GM10266 (cell line): ENCODE measurements at regions not wholly inside any gene's neighbourhood (a gene's known extent, or its start where the extent isn't known, plus 50 kb on each side); places are given as distances from the start of the nearest gene placed in this dataset.

Source experiments
- DNase-seq: peaks from one replicate; pipeline ENCODE4 v3.0.0; 2012; ENCODE audit errors: extremely low spot score
- TF ChIP-seq, protein P1 (sequence below): IDR thresholded peaks from 2 replicates; pipeline ENCODE4 v1.5.1; 2012; ENCODE audit warnings: mild to moderate bottlenecking, low read depth; ENCODE audit not compliant: control insufficient read depth, insufficient read depth; ENCODE audit errors: missing control alignments

DNA sequence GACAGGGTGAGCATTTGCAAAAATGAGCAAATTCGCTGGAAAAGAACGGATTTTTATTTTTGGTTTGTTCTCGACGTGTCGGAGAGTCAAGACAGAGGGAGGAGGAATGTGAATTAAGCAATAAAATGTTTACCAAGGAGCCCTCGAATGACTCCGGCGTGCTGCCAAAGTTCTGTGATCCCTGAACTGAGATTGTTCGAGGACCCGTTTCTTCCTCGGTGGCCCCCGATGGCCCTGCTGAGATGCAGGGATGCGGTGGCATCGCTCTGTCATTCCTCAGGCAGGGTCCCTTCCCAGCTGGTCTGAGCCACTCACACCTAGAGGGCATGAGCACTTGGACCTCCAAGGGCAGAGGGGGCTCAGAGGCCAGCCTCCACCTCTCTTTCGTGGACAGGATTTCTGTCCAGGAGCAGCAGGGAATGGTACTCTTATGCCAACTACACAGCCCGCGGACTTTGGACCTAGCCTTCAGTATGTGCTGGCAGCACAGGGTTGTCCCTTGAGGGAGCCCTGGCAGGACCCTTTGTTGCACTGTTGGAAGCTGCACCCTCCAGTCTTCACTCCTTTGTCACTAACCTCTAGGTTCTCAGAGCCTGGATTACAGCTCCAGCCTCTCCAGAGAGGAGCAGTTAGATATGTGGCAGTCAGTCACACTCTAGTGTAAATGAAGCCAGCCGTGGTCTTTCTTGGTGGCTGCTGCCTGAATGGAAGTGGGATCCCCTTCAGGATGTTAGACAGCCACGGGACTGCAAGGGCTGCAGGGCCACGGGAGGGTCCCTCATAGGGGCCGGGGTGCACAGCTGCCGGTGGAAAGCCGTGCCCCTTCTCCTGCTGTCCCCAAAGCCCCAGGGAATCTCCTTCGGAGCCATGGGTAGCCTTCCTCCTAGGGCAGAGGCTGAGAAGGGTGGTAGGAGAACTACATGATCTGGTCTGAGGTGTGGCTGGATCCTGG is 109.4 kb upstream of the ANO1 start:
- TF ChIP-seq, protein P1, sequence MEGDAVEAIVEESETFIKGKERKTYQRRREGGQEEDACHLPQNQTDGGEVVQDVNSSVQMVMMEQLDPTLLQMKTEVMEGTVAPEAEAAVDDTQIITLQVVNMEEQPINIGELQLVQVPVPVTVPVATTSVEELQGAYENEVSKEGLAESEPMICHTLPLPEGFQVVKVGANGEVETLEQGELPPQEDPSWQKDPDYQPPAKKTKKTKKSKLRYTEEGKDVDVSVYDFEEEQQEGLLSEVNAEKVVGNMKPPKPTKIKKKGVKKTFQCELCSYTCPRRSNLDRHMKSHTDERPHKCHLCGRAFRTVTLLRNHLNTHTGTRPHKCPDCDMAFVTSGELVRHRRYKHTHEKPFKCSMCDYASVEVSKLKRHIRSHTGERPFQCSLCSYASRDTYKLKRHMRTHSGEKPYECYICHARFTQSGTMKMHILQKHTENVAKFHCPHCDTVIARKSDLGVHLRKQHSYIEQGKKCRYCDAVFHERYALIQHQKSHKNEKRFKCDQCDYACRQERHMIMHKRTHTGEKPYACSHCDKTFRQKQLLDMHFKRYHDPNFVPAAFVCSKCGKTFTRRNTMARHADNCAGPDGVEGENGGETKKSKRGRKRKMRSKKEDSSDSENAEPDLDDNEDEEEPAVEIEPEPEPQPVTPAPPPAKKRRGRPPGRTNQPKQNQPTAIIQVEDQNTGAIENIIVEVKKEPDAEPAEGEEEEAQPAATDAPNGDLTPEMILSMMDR = no peak
- DNase-seq = no peak

DNA sequence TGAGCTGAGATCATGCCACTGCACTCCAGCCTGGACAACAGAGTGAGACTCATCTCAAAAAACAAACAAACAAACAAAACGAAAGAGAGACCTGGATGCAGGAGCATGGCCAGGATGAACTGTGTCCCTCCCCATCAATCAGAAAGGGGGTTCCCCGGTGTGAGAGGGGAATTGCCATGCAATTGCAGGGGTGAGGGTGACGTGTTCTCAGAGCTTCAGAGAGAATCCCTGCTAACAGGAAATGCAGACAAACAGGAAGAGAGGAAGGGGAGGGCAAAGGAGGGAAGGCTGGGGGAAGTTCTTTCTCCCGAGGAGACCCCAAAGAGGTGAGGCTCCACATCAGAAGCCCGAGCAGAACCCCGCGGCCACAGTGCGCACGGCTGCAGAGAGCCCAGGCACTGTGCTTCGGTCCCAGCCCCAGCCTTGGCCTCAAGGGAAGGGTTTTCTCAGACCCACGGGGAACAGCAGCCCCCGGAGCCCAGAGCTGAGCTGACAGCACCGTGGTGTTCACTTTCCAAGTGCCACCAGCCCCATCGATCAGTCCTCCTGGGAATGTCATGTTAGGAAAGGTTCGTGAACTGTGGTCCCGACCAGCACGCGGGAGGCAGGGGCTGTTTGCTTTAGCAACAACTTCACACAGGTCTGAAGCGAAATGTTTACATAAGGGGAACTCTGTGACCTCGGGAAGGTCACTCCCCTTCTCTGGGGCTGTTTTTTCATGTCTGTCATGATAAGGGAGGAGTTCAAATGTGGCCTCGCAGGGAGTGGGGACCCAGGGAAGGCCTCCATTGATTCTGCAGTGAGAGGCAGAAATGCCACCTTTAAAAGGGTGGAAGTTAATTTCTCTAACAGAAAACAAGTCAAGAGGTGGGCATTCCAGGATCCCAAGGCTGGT is 108.0 kb upstream of the ANO1 start:
- DNase-seq = peak; percentile 47
- TF ChIP-seq, protein P1 = no peak

DNA sequence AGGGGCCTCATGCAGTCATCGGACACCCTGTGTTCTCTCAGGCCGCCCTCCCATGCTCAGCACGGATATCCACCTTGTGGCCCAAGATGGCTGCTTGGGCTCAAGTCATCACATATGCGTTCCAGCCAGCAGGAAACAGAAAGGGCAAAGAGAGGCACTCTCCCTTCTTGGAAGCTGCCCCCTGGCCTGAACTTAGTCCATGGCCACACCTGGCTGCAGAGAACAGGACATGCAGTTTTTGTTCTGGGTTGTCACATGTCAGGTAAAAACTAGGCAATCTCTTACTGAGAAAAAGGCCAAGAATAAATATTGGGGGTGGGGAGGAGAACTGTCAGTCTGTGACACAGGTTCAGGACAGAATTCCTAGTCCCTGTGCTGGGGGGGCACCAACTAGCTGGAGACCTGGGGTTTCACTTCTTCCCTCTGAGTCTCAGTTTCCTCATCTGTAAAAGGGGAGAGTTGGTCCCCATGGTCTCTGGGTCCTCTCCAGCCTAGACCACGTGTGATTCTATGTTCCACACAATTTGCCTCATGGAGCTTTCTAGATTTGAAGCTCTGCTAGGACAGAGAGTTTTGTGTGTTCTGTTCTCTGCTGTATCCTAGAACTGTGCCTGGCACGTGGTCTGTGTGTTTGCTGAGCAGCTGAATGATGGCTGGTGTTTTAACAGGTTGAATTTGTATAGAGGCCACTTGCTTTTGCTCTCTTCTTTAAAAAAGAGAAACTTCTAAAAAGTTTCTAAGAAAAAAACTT is 107.2 kb upstream of the ANO1 start:
- DNase-seq = no peak
- TF ChIP-seq, protein P1 = no peak

DNA sequence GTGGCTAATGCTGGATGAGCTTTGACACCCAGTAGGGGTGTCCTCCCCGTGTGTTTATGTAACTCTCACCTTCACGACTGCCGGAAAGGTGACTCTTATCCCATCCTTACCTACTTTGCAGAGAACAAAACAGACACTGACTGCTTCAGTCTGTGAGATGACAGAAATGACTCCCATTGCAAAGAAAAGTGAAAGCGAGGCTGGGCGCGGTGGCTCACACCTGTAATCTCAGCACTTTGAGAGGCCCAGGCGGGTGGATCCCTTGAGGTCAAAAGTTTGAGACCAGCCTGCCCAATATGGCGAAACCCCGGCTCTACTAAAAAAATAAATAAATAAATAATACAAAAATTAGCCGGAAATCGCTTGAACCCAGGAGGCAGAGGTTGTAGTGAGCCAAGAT is 106.4 kb upstream of the ANO1 start:
- DNase-seq = no peak
- TF ChIP-seq, protein P1 = no peak

DNA sequence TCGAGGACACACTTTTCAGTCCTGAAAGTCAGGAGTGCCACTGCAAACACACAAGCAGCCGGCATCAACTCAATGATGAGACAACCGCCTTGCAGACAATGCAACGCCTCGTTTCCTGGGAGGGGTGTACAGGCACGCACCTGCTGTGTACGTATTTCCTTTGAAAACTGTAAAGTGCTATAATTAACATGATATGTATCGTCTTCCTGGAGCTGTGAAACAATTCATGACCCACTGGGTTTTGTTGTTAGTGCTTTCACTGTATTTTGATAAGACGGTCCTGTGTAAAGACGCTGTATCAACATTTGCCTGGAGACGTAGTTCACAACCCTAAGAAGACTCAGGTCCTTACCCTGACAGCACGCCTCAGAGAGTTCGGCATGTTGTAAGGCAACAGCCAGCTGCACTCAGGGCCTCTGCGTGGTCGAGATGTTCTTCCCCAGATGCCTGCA is 105.7 kb upstream of the ANO1 start:
- DNase-seq = no peak
- TF ChIP-seq, protein P1 = no peak

DNA sequence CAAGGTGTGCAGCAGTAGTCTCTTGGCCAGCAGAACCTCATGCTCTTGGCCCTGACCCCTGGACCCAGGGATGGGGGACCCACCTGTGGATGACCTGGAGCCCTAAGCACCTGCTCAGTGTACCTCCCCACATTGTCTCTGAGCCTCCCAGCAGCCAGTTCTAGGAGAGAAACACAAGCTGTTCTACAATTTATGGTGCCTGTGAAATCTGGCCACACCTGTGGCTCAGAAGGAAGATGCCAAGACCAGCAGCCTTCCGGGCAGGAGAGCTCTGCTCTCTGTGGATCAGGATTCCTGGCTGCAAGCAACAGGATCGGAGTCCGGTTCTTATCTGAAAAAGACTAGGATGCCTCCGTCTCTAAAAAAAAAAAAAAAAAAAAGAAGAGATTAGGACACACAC is 103.6 kb upstream of the ANO1 start:
- no peak for DNase-seq
- TF ChIP-seq, protein P1 = no peak
